Activated T-helper 1 cell treated with anti-CD3 and anti-CD28 coated beads, Interleukin-12 subunit alpha, Interleukin-12 subunit beta, Interleukin-2, Interleukin-4 antibody, amounts not matched to agents 30 ng/mL and 10 ng/mL and 1 ng/mL, durations not matched to agents 14 hours and 24 hours and 36 hours (primary cell): ENCODE measurements at regions not wholly inside any gene's neighbourhood (a gene's known extent, or its start where the extent isn't known, plus 50 kb on each side); places are given as distances from the start of the nearest gene placed in this dataset.
A peak's percentile ranks its signal among the peaks of the same experiment; 100 is the strongest.

Experiments used
- DNase-seq: peaks from one replicate; pipeline ENCODE4 v3.0.0; 2021; ENCODE audit warnings: low spot score
- H3K27ac Mint-ChIP-seq: one replicate; pipeline ENCODE4 v1.8.0; 2021; ENCODE audit warnings: mild to moderate bottlenecking, mixed read lengths
- H3K27me3 Mint-ChIP-seq: one replicate; pipeline ENCODE4 v1.8.0; 2022; ENCODE audit warnings: mild to moderate bottlenecking, moderate library complexity, mixed read lengths; ENCODE audit not compliant: insufficient read depth
- H3K36me3 Mint-ChIP-seq: one replicate; pipeline ENCODE4 v1.8.0; 2021; ENCODE audit warnings: low read depth, mixed read lengths
- H3K4me1 Mint-ChIP-seq: one replicate; pipeline ENCODE4 v1.8.0; 2021; ENCODE audit warnings: low read depth, mixed read lengths
- H3K4me3 Mint-ChIP-seq: one replicate; pipeline ENCODE4 v1.8.0; 2021; ENCODE audit warnings: mild to moderate bottlenecking, moderate library complexity, mixed read lengths
- H3K9me3 Mint-ChIP-seq: one replicate; pipeline ENCODE4 v1.8.0; 2021; ENCODE audit warnings: mixed read lengths
- intact Hi-C: fragments of 100-400 bp; cut with micrococcal nuclease; formaldehyde crosslinking; loops from one replicate; pipeline ENCODE4 v1.15.1; 2024

GRCh38 chr15:94582368-94582767, 351.0 kb downstream of the MCTP2 start:
- H3K27me3 Mint-ChIP-seq, result peaks cover 61% of the 10 kb centered on the region
- no peak overlapping the region for H3K4me3 Mint-ChIP-seq
- intact Hi-C loops, result loop anchor here (1.0 to 10.0 kb wide), 7 partner anchors 52 to 1775 kb away; no protein-coding TSS in a partner anchor
- no peak overlapping the region for H3K27ac Mint-ChIP-seq
- H3K36me3 Mint-ChIP-seq, result peaks cover 6% of the 10 kb centered on the region
- H3K9me3 Mint-ChIP-seq, result peaks cover 5% of the 10 kb centered on the region
- peaks cover 64% of the 10 kb centered on the region for H3K4me1 Mint-ChIP-seq
- peak; percentile 48 for DNase-seq

DNA sequence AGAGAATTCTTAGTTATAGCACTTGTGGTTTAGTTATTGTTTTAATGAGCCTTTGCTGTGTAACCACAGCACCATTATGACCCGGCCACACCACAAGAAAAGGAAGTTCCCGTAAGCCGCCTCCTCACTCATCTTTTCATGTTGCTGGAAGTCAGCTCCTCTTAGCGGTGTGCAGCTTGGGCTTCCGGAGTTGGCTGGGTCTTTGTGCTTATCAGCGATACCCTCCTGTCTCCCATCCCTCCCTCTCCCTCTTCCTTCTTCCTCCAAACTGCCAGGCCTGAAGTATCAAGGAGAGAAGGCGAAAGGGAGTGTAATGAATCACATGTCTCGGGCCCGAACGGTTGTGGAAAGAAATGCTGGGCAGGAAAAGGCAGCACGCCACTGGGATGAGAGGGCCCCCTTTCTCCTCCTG, 353.5 kb downstream of the MCTP2 start:
- H3K4me3 Mint-ChIP-seq, result peak overlapping the region; percentile 75
- peak overlapping the region; percentile 80 for H3K27ac Mint-ChIP-seq
- H3K4me1 Mint-ChIP-seq, result peaks cover 70% of the 10 kb centered on the region
- H3K27me3 Mint-ChIP-seq, result peaks cover 61% of the 10 kb centered on the region
- intact Hi-C loops, result loop anchor here (1.0 to 10.0 kb wide), 10 partner anchors 25 to 1772 kb away; no protein-coding TSS in a partner anchor
- peak; percentile 75 for DNase-seq
- H3K9me3 Mint-ChIP-seq, result peaks cover 5% of the 10 kb centered on the region
- peaks cover 9% of the 10 kb centered on the region for H3K36me3 Mint-ChIP-seq

GRCh38 chr15:94586099-94586498, 354.7 kb downstream of the MCTP2 start:
- H3K27ac Mint-ChIP-seq, result no peak overlapping the region
- H3K27me3 Mint-ChIP-seq, result peaks cover 62% of the 10 kb centered on the region
- H3K4me3 Mint-ChIP-seq, result peak overlapping the region; percentile 57
- peaks cover 5% of the 10 kb centered on the region for H3K9me3 Mint-ChIP-seq
- intact Hi-C loops, result loop anchor here (10.0 kb wide), 2 partner anchors 669 to 859 kb away; no protein-coding TSS in a partner anchor
- H3K36me3 Mint-ChIP-seq, result peaks cover 9% of the 10 kb centered on the region
- peaks cover 64% of the 10 kb centered on the region for H3K4me1 Mint-ChIP-seq
- no peak for DNase-seq

- Mint-ChIP-seq H3K27me3 (peaks cover 57% of the 10 kb centered on the region), H3K27ac (no peak overlapping the region), H3K36me3 (peaks cover 9% of the 10 kb centered on the region), H3K4me1 (peaks cover 59% of the 10 kb centered on the region), H3K4me3 (no peak overlapping the region), H3K9me3 (peaks cover 5% of the 10 kb centered on the region)
- no peak for DNase-seq
- intact Hi-C loops, result loop anchor here (10.0 kb wide), 2 partner anchors 668 to 858 kb away; no protein-coding TSS in a partner anchor
These were observed 355.8 kb downstream of the MCTP2 start for GRCh38 chr15:94587113-94587512.

- intact Hi-C loops, result loop anchor here (10.0 kb wide), 2 partner anchors 666 to 856 kb away; no protein-coding TSS in a partner anchor
- Mint-ChIP-seq H3K36me3 (peaks cover 11% of the 10 kb centered on the region), H3K4me1 (peaks cover 40% of the 10 kb centered on the region), H3K27ac (no peak overlapping the region), H3K4me3 (no peak overlapping the region), H3K9me3 (peaks cover 10% of the 10 kb centered on the region), H3K27me3 (peaks cover 59% of the 10 kb centered on the region)
- no peak for DNase-seq
These were observed 357.6 kb downstream of the MCTP2 start for GRCh38 chr15:94588993-94589392.

- intact Hi-C loops, result no loop called here
- Mint-ChIP-seq H3K4me1 (peaks cover 10% of the 10 kb centered on the region), H3K27me3 (peaks cover 67% of the 10 kb centered on the region), H3K36me3 (peaks cover 8% of the 10 kb centered on the region), H3K27ac (no peak overlapping the region), H3K4me3 (no peak overlapping the region), H3K9me3 (peaks cover 9% of the 10 kb centered on the region)
- no peak for DNase-seq
These were observed 361.1 kb downstream of the MCTP2 start for GRCh38 chr15:94592495-94592894.

DNA sequence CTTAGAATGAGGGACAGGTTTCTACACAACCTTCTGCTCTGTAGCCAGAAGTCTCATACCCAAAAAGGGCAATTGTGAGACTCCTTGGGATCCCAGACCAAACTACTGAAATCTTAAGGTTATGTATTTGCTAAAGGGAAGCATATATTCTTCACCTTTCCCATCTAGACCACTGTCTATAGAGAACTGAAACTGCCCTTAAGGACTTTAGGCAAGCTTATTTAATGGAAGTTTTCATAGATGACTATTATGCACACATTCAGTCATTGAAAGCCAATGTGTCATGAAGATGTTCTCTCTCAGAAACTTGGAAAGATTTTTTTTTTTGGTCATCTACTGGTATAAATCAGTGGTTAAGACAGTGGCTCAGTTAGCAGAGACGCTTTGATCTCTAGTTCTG, 365.3 kb downstream of the MCTP2 start:
- intact Hi-C loops, result no loop called here
- Mint-ChIP-seq H3K27ac (no peak overlapping the region), H3K4me3 (no peak overlapping the region), H3K36me3 (peaks cover 5% of the 10 kb centered on the region), H3K27me3 (peaks cover 76% of the 10 kb centered on the region), H3K4me1 (peaks cover 5% of the 10 kb centered on the region), H3K9me3 (peaks cover 9% of the 10 kb centered on the region)
- DNase-seq, result no peak

DNA sequence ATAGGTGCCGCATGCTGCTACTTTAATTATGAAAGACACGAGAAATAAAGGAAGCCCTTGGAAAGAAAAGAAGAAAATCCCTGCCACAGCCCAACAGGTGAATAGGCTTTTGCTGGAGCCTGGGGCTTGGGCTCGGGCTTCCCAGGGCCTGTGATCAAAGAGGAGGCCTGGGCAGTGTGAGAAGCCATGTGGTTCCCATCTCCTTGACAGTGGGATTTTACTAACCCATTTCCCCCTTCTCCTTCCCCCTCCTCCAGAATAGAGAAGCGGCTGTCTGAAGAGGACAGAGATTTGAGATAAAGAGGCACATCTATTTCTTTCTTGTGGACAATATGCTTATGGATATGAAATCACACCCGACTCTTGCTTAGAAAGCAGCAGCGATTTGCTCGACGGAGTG, 369.1 kb downstream of the MCTP2 start:
- H3K27me3 Mint-ChIP-seq, result peaks cover 83% of the 10 kb centered on the region

DNA sequence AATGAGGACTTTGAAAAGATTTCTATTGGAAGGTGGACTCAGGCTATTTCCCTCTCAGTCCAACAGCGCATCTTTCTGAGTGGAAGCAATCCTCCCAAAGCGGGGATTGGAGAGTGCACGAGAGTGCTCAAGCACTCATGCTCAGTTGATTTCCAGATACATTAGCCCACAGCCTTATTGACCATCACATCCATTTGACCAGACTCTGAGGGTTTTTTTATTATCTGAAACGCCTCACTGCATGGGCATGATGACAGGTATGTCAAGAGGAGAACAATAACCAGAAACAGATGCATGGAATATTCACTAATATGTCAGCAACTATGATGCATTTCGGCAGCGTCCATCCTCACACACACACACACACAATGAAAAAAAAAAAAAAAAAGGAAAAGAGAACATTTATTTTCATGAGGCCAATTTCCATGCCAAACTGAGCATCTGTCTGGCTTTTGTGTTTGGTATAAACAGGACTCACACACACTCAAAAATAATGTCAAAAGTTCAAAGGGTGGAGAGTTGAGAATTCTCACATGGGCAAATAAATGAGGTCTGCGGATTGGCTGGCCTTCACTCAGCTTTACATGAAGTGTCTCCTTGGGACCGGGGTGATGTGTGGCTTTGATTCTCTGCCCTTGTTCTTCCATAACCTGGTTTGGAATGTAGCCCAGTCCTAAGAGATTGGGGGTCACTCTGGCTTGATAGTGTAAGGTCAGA, 371.6 kb downstream of the MCTP2 start:
- intact Hi-C loops, result no loop called here
- H3K4me1 Mint-ChIP-seq, result peaks cover 25% of the 10 kb centered on the region
- peaks cover 11% of the 10 kb centered on the region for H3K36me3 Mint-ChIP-seq
- DNase-seq, result no peak
- no peaks in the 10 kb centered on the region for H3K9me3 Mint-ChIP-seq
- peaks cover 79% of the 10 kb centered on the region for H3K27me3 Mint-ChIP-seq
- no peak overlapping the region for H3K27ac Mint-ChIP-seq
- H3K4me3 Mint-ChIP-seq, result no peak overlapping the region

More for the DNA sequence above, 369.1 kb downstream of the MCTP2 start:
- H3K9me3 Mint-ChIP-seq, result no peaks in the 10 kb centered on the region
- H3K36me3 Mint-ChIP-seq, result peaks cover 5% of the 10 kb centered on the region
- intact Hi-C loops, result no loop called here
- H3K27ac Mint-ChIP-seq, result no peak overlapping the region
- no peak for DNase-seq
- H3K4me3 Mint-ChIP-seq, result no peak overlapping the region
- peaks cover 7% of the 10 kb centered on the region for H3K4me1 Mint-ChIP-seq

GRCh38 chr15:94606286-94606685, 374.9 kb downstream of the MCTP2 start:
- no peaks in the 10 kb centered on the region for H3K9me3 Mint-ChIP-seq
- H3K27ac Mint-ChIP-seq, result no peak overlapping the region
- intact Hi-C loops, result no loop called here
- peaks cover 56% of the 10 kb centered on the region for H3K4me1 Mint-ChIP-seq
- no peak for DNase-seq
- H3K4me3 Mint-ChIP-seq, result no peak overlapping the region
- H3K27me3 Mint-ChIP-seq, result peaks cover 55% of the 10 kb centered on the region
- peaks cover 14% of the 10 kb centered on the region for H3K36me3 Mint-ChIP-seq

DNA sequence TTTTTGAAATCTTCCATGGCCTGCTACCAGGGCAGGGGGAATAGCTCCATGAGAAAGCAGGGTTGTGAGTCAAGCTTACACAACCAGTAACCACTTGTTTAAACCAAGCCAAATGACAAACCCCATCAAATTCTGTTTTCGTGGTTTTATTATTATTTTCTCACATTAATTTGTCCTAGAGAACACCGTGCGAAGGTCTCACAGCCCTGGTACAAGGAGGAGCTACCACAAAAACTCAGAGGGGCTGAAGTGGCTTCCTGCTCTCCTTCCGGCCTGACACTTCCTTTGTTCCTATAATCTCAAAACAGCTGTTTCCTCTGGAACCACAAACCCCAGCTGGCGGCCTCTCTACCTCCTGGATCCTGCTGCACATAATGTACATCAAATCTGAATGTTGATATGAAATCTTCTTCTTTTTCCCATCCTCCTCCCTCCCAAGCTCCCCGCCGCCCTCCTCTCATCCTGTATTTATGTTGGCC, 375.9 kb downstream of the MCTP2 start:
- H3K27me3 Mint-ChIP-seq, result peaks cover 53% of the 10 kb centered on the region
- peak; percentile 36 for DNase-seq
- peak overlapping the region; percentile 57 for H3K4me3 Mint-ChIP-seq
- H3K9me3 Mint-ChIP-seq, result no peaks in the 10 kb centered on the region
- H3K27ac Mint-ChIP-seq, result peak overlapping the region; percentile 27
- H3K36me3 Mint-ChIP-seq, result peaks cover 14% of the 10 kb centered on the region
- intact Hi-C loops, result no loop called here
- H3K4me1 Mint-ChIP-seq, result peaks cover 66% of the 10 kb centered on the region

DNA sequence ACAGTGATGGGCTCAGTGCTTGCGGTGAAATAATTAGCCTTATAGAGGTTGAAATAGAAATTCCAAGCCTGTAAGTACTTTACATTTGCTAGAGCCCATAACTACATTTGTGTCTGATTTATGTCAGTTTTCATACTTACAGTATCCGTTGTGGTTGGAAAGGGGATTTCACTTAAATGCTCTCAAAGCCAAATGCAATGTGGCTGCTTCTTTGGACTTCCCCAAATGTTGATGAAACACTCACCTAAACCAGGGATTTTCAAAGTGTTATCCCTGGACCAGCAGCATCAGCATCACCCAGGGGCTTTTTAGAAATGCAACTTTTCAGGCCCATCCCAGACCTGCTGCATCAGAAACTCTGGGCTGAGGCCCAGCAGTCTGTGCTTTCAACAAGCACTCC, 378.7 kb downstream of the MCTP2 start:
- Mint-ChIP-seq H3K27me3 (peaks cover 40% of the 10 kb centered on the region), H3K4me3 (peak overlapping the region; percentile 51), H3K27ac (no peak overlapping the region), H3K9me3 (no peaks in the 10 kb centered on the region), H3K4me1 (peaks cover 68% of the 10 kb centered on the region), H3K36me3 (peaks cover 17% of the 10 kb centered on the region)
- DNase-seq, result peak; percentile 29
- intact Hi-C loops, result loop anchor here (1.0 to 10.0 kb wide), 3 partner anchors 26 to 675 kb away; no protein-coding TSS in a partner anchor

GRCh38 chr15:94610485-94610884, 379.1 kb downstream of the MCTP2 start:
- H3K36me3 Mint-ChIP-seq, result peaks cover 15% of the 10 kb centered on the region
- peaks cover 68% of the 10 kb centered on the region for H3K4me1 Mint-ChIP-seq
- peaks cover 1% of the 10 kb centered on the region for H3K9me3 Mint-ChIP-seq
- H3K27ac Mint-ChIP-seq, result no peak overlapping the region
- H3K4me3 Mint-ChIP-seq, result no peak overlapping the region
- DNase-seq, result no peak
- intact Hi-C loops, result loop anchor here (1.0 to 10.0 kb wide), 3 partner anchors 26 to 674 kb away; no protein-coding TSS in a partner anchor
- H3K27me3 Mint-ChIP-seq, result peaks cover 40% of the 10 kb centered on the region
